ENCODE measurements at regions not wholly inside any gene's neighbourhood (a gene's known extent, or its start where the extent isn't known, plus 50 kb on each side); places are given as distances from the start of the nearest gene placed in this dataset.

DNA sequence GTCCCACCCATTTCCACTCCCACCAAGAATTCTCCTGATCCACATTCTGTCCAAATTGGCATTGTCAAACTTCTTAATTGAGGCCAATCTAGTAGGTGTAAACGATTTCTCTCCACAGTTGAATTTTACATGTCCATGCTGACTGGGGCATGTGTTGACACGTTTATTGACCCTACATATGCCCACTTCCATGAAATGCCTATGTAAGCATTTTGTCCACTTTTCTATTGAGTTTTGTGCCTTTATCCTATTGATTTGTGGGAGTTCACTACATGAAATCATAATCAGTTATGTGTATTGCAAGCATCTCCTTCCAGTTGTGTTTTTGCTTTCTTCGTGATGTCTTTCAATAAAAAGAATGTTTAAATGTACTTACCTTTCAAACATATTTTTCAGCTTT lies 141.7 kb upstream of the NSMCE3 start:
- no peak for DNase-seq

DNA sequence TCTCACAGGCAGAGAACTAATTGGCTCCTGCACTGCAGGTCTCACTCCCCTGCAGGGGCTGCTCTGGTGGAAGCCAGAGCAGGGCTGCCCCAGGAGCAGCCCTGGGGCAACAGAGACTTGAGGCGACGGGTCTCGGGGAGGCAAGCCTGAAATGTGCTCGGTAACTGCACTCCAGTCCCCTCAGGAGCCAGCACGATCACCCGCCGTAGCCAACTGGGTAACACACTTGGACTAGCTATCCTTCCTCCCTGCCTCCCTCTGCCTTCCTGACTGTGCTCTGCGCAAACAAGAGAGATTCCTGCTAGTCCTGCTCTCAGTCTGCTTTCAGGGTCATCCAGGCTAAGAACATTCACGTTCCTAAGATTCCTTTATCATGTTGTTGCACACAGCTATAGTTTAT lies 140.7 kb upstream of the NSMCE3 start:
- DNase-seq, result no peak

DNA sequence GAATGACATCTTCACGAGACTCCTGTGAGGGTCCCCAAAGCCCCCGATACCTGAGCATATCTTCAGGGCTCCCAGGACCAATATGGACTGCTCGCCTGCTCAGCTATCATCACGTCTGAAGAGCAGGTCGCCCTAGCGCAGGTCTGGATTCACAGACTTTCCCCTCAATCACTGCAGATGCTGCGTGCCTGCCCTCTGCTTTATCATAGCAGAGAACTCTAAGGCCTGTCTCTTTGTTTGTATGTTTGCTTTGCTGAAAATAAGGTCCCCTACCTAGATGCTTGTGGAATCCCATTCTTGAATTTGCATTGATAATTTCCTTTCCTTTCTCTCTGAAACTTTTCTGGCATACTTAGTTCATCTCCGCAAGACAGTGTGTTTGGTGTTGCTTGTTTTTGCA lies 140.3 kb upstream of the NSMCE3 start:
- DNase-seq, result no peak

DNA sequence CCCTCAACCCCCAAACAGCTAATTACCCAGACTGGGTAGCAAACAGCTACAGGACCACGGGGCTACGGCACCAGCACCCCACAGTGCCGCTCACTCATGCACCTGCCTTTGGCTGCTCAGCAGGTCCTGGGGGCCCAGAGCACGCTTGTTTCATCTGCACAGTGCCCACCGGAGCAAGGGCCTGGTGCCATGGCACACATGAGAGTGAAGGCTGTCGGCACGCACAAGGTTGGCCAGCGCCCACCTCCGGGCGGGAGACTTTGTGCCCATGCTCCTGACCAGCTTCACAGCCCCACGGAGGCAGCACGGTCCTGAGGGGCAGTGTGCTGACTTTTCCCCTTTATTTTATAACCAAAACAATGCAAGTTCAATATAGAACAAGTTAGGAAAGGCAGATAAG lies 135.9 kb upstream of the NSMCE3 start:
- DNase-seq, result no peak

DNA sequence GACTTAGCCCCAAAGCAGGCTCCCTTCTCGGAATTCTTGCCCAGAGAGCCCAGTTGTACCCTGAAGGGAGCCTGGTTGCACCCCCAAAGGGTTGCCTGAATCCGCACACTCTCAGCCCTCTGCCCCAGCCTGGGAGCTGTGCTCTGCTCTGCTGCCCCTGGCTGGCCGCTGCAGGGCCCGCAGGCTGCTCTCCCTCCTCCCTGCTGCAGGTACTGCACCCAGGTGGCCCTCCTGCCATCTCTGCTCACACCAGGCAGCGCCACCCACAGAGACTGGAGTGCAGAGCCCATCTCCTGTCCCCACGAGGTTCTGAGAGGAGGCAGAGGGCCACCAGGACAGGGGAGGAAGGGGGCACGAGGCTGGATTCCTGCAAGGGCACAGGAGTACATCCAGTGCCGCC lies 134.2 kb upstream of the NSMCE3 start:
- no peak for DNase-seq

DNA sequence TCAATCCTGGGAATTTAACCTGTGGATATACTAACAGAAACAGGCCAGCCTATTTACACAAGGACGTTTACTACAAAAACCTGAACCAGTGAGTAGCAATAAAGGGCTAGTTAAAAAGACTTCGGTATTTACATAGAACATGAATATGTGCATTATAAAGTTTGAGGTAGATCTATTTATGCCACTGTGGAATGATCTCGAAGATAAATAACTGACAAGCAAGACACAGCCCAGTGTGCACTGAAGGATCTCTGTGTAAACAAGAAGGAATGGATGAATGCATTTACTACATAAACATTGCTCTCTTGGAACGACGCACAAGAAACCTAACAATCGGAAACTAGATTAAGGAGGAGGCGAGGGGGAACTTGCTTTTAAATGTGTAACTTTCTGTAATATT lies 132.0 kb upstream of the NSMCE3 start:
- no peak for DNase-seq

DNA sequence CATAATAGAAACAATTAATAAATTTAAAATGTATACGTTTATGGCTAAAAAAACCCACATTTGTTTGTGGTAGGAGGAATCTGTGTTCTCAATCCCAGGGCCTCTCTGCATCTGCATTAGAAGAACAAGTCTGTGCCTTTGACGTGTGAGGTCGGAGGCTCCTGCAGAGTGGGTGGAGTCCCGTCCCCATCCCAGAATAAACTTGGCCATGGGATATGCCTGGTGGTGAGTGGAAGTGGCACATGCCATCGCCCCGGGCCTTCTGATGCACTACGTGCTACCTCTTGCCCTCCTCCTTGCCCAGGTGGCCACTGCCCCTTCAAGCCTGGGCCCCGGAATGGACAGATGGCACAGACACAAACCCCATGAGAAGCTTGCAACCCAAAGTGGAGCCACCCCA lies 131.1 kb upstream of the NSMCE3 start:
- DNase-seq, result no peak

DNA sequence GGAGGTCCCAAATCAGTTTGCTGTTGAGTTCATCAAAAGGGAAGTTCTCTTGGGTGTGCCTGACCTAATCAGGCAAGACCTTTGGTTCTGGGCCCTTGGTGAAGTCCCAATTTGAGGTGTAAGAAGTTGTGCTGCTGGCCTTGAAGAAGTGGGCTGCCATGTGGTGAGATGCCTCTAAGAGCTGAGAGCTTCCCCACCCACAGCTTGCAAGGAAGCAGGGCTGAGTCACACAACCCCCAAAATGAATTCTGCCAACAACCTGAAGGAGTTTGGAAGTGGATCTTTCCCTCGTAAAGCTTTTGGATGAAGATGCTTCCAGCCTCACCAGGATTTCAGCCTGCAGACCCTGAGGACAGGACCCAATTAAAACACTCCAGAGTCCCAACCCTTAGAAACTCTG lies 129.3 kb upstream of the NSMCE3 start:
- no peak for DNase-seq

DNA sequence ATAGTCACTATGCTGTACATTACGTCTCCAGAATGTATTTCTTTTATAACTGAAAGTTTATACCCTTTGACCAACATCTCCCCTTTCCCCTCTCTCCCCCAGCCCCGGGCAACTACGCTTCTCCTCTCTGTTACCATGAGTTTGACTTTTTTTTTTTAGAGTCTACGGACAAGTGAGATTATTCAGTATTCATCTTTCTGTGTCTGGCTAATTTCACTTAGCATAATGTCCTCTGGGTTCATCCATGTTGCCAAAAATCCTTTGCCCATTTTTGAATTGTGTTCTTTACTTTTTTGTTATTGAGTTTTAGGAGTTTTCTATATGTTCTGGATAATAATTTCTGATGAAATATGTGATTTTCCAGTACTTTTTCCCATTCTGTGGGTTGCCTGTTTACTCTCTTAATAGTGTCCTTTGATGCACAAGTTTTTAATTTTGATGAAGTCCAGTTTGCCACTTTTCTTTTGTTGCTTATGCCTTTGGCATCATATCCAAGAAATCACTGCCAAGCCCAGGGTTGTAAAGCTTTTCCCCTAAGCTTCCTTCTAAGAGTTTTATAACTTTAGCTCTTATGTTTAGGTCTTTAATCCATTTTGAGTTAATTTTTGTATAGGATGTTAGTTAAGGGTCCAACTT lies 126.7 kb upstream of the NSMCE3 start:
- no peak for DNase-seq

DNA sequence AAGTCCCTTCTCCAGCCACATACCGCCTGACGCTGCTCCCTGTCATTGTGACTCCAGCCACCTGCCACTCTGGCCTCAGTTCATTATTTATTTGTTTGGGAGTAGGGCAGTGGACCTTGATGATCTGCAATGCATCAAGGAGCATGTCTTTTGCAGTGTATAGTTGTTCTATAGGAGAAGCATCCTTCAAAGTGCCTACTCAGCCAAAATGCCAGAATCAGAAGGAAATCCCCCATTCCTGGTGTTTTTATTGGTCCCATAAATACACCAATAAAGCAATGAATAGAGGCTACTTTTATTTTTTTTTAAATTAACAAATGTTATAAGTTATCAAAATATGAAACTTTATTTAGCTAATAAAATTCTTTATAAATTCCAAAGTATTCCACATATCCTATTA lies 123.8 kb upstream of the NSMCE3 start:
- no peak for DNase-seq

DNA sequence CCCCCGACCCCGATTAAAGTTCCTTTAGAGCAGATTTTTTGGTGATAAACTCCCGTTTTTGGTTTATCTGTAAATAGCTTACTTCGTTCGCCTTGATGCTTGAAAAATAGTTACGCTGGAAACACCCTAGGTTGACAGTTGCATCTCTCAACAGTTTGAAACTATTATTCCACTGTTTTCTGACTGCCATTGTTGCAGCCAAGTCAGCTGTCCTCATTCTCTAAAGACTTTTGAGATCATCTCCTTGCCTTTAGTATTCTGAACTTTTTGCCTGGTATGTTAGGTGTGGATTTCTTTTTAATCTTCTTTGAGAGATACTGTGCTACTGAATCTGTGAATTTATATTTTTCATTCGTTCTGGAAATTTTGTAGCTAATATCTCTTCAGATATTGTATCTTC lies 122.7 kb upstream of the NSMCE3 start:
- no peak for DNase-seq

DNA sequence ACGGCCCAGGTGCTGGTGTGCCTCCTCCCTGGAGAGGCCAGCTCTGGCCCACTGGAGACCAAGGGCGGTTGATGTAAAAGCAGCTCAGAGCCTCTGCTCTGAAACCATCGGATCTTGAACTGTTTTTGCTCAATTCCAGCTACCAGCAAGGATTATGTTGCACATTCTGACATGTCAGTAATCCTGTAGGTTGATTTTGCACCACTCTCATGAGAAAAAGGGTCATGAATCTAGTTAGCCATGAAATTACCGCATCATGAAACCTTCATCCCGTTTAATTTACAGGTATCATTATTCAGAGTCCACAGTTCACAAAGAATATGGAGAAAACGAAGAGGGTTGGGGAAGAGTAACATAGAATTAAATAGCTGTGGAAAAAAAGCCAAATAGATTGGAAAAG lies 120.4 kb upstream of the NSMCE3 start:
- no peak for DNase-seq

DNA sequence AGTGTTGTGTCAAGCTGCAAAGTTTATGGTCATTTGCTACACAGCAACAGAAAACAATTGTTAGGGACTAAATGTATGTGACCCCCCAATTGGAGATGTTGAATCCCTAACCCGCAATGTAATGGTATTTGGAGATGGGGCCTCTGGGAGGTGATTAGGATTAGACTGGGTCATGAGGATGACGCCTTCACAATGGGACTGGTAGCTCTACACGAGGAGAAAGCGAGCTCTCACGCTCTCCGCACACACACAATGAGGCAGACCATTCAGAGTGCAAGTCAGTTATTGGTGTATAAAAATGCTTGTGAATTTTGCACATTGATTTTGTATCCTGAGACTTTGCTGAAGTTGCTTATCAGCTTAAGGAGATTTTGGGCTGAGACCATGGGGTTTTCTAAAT lies 116.9 kb upstream of the NSMCE3 start:
- no peak for DNase-seq

DNA sequence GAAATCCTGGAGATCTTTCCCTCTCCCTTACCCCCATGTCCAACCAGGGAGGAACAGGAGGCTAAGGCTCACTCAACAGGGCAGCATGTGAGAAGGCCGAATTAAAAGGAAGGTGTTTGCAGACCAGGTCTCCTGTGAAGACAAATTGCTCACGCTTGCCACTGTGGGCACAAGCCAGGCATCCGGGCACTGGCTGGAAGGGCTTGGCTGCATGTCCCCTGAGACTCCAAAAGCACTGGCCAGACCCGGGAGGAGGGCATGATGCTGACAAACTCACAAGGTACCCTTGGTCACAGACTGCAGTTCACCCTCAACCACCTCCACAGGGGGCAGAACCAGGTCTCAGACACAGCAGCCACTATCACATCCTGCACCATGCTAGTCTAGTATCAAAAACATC lies 113.7 kb upstream of the NSMCE3 start:
- DNase-seq, result no peak

DNA sequence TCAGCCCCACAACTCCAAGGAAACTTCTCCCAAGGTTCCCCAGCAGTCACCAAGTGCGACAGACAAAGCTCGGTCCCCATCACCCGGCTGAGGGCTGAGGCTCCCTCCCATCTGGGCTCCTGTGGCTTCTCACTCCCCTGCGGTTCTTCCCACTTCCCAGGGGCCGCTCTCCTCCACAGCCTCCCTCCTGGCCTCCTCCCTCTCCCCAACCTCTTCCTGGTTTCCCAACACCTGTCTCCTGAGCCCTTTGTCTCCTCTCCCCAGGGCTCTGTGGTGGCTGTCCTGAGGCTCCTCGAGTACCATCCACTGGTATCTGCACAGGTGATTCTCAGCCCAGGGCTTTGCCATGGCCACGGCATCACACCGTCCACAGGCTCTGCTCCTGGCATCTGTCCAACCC lies 113.2 kb upstream of the NSMCE3 start:
- DNase-seq, result no peak

DNA sequence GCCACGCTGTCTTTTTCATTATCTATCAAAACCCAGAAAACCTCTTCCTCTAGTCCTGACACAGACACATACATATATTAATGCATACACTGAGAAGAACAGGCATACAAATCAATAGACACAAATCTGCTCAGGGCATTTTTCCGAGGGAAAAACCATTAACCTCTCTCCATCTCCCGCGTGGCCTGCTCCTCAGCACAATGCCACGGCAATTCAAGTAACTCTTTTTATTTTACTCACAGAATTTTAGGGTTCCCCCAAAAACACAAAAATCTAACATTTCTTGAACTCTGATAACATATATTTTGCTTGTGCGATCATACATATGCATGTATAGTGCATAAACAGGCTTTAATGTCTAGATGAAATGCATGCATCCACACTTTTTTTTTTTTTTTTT lies 110.8 kb upstream of the NSMCE3 start:
- DNase-seq, result no peak

DNA sequence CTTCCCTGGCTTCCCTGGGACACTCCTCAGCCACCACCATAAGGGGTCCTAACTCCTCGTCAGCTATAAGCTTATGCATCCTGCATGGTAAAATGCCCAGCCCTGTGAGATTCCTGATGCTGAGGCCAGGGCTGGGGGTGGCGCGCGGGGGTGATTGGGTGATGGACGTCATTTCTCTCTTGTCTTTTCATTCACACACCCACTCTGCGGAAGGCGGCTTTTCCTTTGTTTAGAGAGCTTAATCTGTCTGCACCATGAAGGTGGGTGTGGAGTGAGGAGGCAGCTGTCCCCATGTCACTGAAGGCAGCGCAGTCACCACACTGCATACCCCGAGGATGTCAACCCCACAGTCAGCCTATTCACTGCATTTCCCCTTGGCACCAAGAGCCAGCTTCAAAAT lies 110.0 kb upstream of the NSMCE3 start:
- no peak for DNase-seq

DNA sequence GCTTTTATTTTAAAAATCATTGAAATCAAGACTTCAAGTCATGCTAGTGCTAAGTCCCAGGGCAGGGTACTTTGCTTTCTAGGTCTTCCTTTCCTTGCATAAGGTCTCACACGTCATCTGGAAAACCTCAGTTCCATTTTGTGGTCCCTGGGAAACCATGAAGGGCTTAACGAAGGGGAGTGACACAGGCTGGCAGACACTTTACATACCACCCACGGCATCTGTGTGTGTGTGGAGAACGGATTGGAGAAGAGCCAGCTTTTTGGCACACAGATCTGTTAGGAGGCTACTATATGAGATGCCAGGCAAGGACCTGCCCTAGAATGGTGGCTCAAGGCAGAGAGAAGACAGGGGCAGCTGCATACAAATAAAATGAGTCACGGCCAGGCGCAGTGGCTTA lies 107.5 kb upstream of the NSMCE3 start:
- DNase-seq, result no peak

DNA sequence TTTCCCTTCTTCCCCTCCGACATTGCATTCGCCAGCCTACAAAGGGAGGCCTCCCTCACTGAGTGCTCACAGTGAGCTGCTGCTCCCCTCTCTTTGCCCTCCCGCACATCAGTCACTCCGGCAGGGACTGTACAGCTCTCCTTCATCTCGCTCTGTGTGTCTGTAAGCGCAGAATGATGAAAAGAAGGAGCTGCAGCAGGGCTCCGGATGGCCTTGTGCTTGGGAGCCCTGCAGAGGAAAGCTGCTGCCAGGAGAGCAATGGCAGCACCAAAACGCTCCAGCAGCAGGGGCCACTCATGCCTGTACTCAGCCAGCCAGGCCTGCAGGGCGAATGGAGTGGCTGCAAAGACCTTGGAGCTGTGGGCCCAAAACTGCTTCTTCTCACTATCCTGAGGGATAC lies 107.0 kb upstream of the NSMCE3 start:
- no peak for DNase-seq

DNA sequence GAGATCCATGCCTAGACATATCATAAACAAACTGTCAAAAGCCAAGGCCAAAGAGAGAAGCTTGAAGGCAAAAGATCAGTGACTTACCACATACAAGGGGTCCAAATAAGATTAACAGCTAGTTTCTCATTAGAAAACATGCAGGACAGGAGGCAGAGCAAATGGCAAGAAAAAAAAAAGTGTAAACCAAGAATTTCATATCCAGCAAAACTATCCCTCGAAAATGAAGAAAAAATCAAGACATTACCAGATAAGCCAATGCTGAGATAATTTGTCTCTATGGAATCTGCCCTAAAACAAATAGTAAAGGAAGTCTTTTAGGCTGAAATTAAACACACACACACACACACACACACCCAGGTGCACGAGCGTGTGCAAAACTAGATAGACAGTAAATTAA lies 99.6 kb upstream of the NSMCE3 start:
- no peak for DNase-seq

DNA sequence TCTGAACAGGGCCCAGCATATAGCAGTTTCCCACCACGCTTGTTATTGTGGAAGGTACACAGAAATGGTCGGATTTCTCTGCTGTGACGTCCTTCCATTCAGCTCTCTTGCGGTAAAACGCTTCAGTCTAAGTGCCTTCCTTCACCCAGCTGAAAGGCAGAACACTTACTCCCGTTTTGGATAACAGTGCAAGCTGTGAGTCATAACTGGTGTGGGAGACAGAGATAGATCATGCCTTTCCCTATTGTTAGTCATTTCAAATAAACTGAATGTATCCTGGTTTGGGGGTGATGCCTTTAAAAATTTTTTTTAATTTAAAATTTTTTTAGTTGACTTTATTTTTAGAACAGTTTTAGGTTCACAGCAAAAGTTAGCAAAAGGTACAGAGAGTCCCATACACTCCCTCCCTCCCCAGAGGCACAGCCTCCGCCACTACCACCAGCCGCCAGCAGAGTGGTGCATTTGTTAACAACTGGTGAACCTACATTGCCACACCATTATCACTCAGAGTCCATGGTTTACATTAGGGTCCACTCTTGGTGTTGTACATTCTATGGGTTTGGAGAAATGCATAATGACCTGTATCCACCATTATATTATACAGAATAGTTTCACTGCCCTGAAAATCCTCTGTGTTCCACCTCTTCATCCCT lies 94.9 kb upstream of the NSMCE3 start:
- DNase-seq, result no peak

DNA sequence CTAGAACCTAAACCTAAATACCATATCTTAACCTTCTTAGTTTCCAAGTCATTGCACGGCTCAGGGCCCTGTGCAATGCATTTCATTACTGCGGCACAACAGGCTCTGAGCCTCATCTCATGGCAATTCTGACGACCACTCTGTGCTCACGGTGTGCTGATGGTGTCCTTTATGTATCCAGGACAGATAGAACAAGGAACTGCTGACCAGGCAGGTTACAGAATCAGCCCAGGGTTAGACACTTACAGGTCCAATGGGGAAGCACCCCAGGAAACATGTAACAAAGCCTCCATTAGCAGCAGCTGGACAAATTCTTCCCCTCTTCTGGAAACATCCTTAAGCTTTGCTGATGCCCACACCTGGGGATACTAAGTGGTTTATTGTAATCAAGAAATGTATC lies 91.9 kb upstream of the NSMCE3 start:
- no peak for DNase-seq

DNA sequence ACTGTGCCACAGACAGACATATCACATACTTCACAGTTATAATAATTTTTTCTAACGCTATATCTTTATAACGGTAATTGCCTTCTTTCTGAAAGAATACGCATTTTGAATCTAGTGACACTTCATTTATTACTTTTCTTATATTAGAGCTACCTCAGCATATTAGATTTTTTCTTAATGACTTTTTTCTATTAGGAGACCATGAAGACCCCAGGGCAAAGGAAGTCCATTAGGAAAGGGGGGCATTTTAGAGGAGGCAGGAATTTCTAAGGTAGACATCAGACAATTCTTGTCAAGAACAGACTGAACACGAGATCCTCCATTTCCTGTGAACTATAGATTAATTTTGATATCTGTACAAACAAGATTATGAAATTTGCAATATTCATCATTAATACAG lies 90.5 kb upstream of the NSMCE3 start:
- no peak for DNase-seq

DNA sequence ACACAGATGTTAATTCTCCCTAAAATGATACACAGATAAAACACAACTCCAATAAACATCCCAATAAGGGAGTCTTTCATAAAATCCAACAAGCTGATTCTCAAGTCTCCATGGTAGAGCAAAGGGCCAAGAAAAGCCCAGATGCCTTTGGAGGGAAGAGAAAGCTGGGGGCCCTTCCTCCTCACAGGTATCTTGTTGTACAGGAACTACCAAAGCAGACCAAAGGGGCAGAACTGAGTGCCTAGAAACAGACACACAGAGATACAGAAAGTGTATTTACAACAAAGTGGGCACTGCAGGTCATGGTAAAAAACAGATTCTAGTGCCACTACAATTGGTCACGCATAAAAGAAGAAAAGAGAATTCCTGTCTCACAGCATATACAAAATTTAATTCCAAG lies 87.2 kb upstream of the NSMCE3 start:
- no peak for DNase-seq

DNA sequence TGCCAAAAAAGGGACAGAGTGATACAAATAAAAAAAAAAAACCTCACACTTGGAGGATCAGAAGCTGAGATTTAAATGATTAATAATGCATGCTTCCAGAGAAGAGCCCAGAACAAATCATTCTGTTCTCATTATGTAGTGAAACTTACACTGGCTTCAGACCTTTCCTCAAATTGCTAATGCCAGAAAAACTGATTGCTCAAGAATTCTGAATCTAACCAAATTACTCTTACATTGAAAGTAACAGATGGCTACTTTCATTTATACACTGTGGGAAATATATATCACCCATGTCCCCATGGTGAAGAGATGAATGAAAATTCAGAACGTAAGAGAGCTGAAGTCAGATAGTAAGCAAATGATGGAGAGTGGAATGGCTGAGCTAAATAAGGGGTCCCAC lies 85.9 kb upstream of the NSMCE3 start:
- no peak for DNase-seq

DNA sequence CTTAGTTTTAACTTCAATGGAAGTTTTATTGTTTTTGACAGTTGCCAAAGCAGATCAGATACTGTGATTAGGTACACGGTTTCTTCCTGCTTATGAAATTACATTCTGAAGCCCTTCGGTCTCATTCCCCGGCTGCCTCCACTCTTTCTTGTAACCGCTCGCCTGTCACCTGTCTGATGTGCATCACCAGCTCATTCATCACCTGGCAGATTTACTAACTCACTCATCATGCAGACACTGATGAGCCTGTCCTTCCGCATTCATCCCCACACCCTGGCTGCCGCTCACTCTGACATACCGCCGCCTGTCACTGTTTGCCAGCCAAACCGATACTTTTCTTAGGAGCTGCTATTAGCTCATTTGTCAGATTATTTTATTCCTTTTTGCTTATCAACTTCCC lies 82.8 kb upstream of the NSMCE3 start:
- DNase-seq, result no peak
